MM.1S (cell line): ENCODE measurements at regions not wholly inside any gene's neighbourhood (a gene's known extent, or its start where the extent isn't known, plus 50 kb on each side); places are given as distances from the start of the nearest gene placed in this dataset.

Experiments
- DNase-seq: peaks from one replicate; pipeline ENCODE4 v3.0.0-alpha.2; 2015
- H2AFZ ChIP-seq: fragments of 300-600 bp; sonication (generic); 2 replicates; pipeline ENCODE4 v1.6.0; 2016; ENCODE audit warnings: antibody characterized with exemption, low read length
- H3F3A ChIP-seq: fragments of 300-600 bp; sonication (generic); 2 replicates; pipeline ENCODE4 v1.6.1; 2016; ENCODE audit warnings: mild to moderate bottlenecking, antibody characterized with exemption, low read length, moderate library complexity, mixed read lengths; ENCODE audit not compliant: insufficient read depth
- H3K27ac ChIP-seq: fragments of 300-600 bp; sonication (generic); 2 replicates; pipeline ENCODE4 v1.5.1; 2016; ENCODE audit warnings: mild to moderate bottlenecking, low read length
- H3K27me3 ChIP-seq: fragments of 300-600 bp; sonication (generic); replicated peaks from 2 replicates; pipeline ENCODE4 v1.6.0; 2016; ENCODE audit warnings: low read length; ENCODE audit not compliant: insufficient read depth
- H3K36me3 ChIP-seq: fragments of 300-600 bp; sonication (generic); replicated peaks from 2 replicates; pipeline ENCODE4 v1.6.1; 2016; ENCODE audit warnings: mild to moderate bottlenecking, low read length, mixed read lengths; ENCODE audit not compliant: insufficient read depth
- H3K4me1 ChIP-seq: fragments of 300-600 bp; sonication (generic); 2 replicates; pipeline ENCODE4 v1.6.1; 2016; ENCODE audit warnings: low read length, mixed read lengths
- H3K4me2 ChIP-seq: fragments of 300-600 bp; sonication (generic); 2 replicates; pipeline ENCODE4 v1.6.0; 2016; ENCODE audit warnings: low read depth, low read length
- H3K4me3 ChIP-seq: fragments of 300-600 bp; sonication (generic); 2 replicates; pipeline ENCODE4 v1.5.1; 2016; ENCODE audit warnings: low read length, mixed read lengths
- H3K79me2 ChIP-seq: fragments of 300-600 bp; sonication (generic); 2 replicates; pipeline ENCODE4 v1.6.1; 2016; ENCODE audit warnings: mixed run types, low read length, mixed read lengths
- H3K9ac ChIP-seq: fragments of 300-600 bp; sonication (generic); 2 replicates; pipeline ENCODE4 v1.6.1; 2016; ENCODE audit warnings: low read length, mixed read lengths
- H3K9me2 ChIP-seq: fragments of 300-600 bp; sonication (generic); replicated peaks from 2 replicates; pipeline ENCODE4 v1.6.1; 2016; ENCODE audit warnings: mild to moderate bottlenecking, low read length, mixed read lengths; ENCODE audit not compliant: insufficient read depth
- H3K9me3 ChIP-seq: fragments of 300-600 bp; sonication (generic); replicated peaks from 2 replicates; pipeline ENCODE4 v1.6.1; 2016; ENCODE audit warnings: mild to moderate bottlenecking, low read length, mixed read lengths; ENCODE audit not compliant: insufficient read depth
- H4K20me1 ChIP-seq: fragments of 300-600 bp; sonication (generic); 2 replicates; pipeline ENCODE4 v1.6.1; 2016; ENCODE audit warnings: mild to moderate bottlenecking, low read length, moderate library complexity, mixed read lengths; ENCODE audit not compliant: insufficient read depth
- CTCF ChIP-seq: fragments of 300-600 bp; sonication (generic); IDR thresholded peaks from 2 replicates; pipeline ENCODE4 v1.5.1; 2016; ENCODE audit warnings: antibody characterized with exemption, low read length, mixed read lengths
- EZH2 ChIP-seq: fragments of 300-600 bp; sonication (generic); optimal IDR thresholded peaks from 2 replicates; pipeline ENCODE3; 2017; ENCODE audit warnings: low read depth, mild to moderate bottlenecking, antibody characterized with exemption, low read length, mixed read lengths
- EZH2phosphoT487 ChIP-seq: fragments of 300-600 bp; sonication (generic); IDR thresholded peaks from 2 replicates; pipeline ENCODE4 v1.6.1; 2018; ENCODE audit warnings: antibody characterized with exemption, low read length

- DNase-seq: no peak
- TF ChIP-seq CTCF (no peak), EZH2phosphoT487 (no peak), EZH2 (no peak)
- H3K9ac ChIP-seq: no peak overlapping the region
- no peaks in the 10 kb centered on the region for H4K20me1 ChIP-seq
- no peaks in the 10 kb centered on the region for H3K79me2 ChIP-seq
- H2AFZ ChIP-seq: no peak overlapping the region
- H3K27ac ChIP-seq: no peak overlapping the region
- H3K4me1 ChIP-seq: no peaks in the 10 kb centered on the region
- H3K36me3 ChIP-seq: no peaks in the 10 kb centered on the region
- H3K9me3 ChIP-seq: no peaks in the 10 kb centered on the region
- H3F3A ChIP-seq: no peaks in the 10 kb centered on the region
- no peaks in the 10 kb centered on the region for H3K9me2 ChIP-seq
- no peak overlapping the region for H3K4me2 ChIP-seq
- no peaks in the 10 kb centered on the region for H3K27me3 ChIP-seq
- no peak overlapping the region for H3K4me3 ChIP-seq
These were observed 79.9 kb upstream of the LMCD1 start for GRCh38 chr3:8421711-8422110.

- no peak overlapping the region for H3K27ac ChIP-seq
- DNase-seq: no peak
- H3K9me3 ChIP-seq: no peaks in the 10 kb centered on the region
- no peaks in the 10 kb centered on the region for H3K79me2 ChIP-seq
- H3K4me3 ChIP-seq: no peak overlapping the region
- H3K27me3 ChIP-seq: no peaks in the 10 kb centered on the region
- H3F3A ChIP-seq: no peaks in the 10 kb centered on the region
- no peaks in the 10 kb centered on the region for H4K20me1 ChIP-seq
- H2AFZ ChIP-seq: no peak overlapping the region
- no peaks in the 10 kb centered on the region for H3K36me3 ChIP-seq
- no peak overlapping the region for H3K9ac ChIP-seq
- TF ChIP-seq EZH2phosphoT487 (no peak), CTCF (no peak), EZH2 (no peak)
- no peak overlapping the region for H3K4me2 ChIP-seq
- no peaks in the 10 kb centered on the region for H3K9me2 ChIP-seq
- no peaks in the 10 kb centered on the region for H3K4me1 ChIP-seq
These were observed 78.3 kb upstream of the LMCD1 start for GRCh38 chr3:8423307-8423706.

GRCh38 chr3:8424281-8424680 lies 77.3 kb upstream of the LMCD1 start:
- Histone ChIP-seq H3K4me2 (no peak overlapping the region), H3K4me1 (no peaks in the 10 kb centered on the region), H3K9me2 (no peaks in the 10 kb centered on the region), H2AFZ (no peak overlapping the region), H3K27me3 (no peaks in the 10 kb centered on the region), H3K9me3 (no peaks in the 10 kb centered on the region), H3K9ac (no peak overlapping the region), H4K20me1 (no peaks in the 10 kb centered on the region), H3K27ac (no peak overlapping the region), H3K79me2 (no peaks in the 10 kb centered on the region), H3K4me3 (no peak overlapping the region), H3F3A (no peaks in the 10 kb centered on the region), H3K36me3 (no peaks in the 10 kb centered on the region)
- DNase-seq: no peak
- TF ChIP-seq CTCF (no peak), EZH2 (no peak), EZH2phosphoT487 (no peak)
